ENCODE measurements at regions not wholly inside any gene's neighbourhood (a gene's known extent, or its start where the extent isn't known, plus 50 kb on each side); places are given as distances from the start of the nearest gene placed in this dataset.
"Not testable (repeated sequence)": the region's sequence is repeated elsewhere in the genome, so short reads cannot be mapped to it uniquely, and the experiment has no call there.

DNA sequence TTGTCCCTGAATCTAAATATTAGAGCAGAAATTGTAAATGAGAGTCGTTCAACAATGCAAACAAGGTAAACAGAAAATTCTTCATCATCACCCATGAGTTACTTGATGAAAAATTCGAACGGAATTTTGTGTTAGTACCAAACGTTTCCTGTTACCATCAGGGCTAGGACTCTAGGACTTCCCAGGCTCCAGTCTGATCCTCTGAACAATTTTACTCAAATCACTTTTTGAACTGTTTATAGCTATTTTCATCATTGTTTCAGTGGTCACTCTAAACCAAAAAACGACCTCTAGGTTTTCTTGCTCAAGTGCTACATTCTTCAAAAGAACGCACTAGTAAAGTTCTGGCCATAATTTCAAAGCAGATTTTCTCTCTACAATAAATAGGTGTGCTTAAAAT lies 273.3 kb downstream of the MREG start:
- no peak for DNase-seq

DNA sequence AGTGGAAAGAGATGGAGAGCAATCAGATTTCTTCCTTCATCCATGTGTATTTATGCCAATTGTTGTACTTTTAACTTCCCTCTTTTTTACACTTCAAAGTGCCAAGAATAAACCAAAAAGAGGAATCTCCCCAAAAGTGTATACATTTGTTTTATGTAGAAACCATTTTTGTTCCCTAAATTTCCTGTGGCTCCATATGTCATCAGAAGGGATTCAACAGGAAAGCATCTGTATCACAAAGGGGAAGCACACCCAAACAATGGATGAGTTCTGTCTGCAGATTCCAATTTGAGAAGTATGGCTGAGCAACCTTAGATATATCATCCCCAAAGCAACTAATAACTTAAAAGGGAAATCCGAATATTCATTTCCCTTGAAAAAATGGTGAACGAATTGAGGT lies 275.0 kb downstream of the MREG start:
- DNase-seq = no peak

DNA sequence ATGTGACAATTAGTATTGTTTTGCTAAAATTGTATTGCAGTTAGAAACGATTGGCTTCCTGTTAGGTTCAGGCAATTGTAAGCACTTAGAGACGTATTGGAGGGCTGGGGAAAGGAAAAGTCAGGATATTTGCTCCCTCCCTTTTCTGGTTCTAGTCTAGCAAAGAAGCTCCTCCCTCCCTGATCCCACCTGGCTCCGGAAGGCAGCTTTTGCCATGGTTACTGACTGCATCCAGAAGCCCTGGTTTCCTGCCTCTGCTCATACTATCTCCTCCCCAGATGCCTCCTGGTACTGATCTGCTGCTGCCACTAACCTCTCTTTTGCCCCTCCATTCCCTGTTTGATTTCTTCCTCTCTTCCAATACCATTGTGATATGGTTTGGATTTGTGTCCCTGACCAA lies 275.9 kb downstream of the MREG start:
- DNase-seq = no peak

DNA sequence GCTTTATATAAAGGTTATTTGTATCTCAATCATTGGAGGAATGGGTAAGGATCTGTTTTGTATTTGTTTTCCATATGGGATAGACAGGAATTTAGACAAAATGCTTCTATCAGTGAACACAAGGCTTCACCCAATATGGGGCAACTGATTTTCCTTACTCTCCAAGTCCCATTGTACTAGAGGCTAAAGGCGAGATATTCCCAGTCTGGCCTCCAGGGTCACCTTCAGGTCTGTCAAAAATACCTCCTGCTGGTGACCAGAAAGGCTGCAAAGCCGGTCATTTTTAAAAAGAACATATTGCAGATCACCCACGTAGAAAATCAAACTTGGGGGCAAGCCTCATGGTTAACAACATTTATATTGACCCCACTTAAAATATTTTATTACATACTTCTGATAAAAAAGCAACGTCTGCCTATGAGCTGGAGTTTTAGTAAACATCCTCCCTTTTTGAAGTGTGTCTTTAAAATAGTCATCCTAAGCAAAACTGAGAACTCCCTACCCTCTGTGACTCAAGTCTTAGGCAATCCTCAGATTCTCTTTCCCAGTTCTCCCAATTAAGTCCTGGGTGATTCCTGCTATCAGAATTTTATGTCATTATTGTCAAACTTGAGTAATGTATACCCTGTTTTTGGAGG lies 276.6 kb downstream of the MREG start:
- no peak for DNase-seq

DNA sequence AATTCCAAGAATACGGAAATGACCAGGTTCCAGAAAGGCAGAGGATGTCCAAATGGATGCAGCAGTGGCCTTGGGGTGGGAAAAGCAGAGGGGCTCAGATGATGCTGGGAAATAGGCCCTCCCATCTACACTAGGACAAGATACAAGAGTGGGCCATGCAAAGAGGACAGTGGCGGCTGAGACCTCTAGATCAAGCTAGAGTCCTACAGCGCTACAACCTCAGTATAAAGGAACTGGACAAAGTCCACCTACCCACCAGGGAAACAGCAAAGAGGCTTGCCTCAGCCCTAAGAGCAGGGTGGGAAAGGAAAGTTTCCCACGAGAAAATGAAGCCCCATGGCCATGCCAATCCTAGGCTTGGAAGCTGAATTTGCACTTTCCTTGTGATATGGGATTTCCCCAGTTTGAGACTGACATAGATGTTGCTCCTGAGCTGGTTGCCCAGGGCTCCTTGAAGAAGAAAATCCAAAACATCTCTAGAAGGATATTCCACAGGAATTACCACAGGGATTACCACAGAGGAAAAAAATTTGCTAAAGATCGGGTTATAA lies 282.2 kb downstream of the MREG start:
- no peak for DNase-seq

DNA sequence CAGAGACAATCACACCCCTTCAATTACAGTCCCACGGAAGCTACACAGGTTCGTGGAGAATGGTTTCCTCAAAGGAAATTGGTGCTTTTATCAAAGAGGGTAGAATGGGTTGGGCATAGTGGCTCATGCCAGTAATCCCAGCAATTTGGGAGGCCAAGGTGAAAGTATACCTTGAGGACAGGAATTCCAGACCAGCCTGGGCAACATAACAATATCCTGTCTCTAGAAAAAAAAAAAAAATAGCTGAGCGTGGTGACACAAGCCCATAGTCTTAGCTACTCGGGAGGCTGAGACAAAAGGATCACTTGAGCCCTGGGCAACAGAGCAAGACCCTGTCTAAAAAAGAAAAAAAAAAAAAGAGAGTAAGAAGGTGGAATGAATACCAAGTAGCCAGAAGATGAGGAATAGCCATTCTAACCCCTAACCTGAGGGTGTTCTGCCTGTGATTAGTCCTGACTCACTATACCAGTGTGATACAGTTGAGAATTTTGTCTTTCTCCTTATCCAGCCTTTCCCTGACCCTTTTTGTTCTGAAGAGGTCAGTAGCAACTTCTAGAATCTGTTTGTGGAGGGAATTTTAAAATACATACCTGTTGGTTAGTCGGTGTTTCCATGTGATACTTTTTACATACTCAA lies 283.2 kb downstream of the MREG start:
- no peak for DNase-seq

DNA sequence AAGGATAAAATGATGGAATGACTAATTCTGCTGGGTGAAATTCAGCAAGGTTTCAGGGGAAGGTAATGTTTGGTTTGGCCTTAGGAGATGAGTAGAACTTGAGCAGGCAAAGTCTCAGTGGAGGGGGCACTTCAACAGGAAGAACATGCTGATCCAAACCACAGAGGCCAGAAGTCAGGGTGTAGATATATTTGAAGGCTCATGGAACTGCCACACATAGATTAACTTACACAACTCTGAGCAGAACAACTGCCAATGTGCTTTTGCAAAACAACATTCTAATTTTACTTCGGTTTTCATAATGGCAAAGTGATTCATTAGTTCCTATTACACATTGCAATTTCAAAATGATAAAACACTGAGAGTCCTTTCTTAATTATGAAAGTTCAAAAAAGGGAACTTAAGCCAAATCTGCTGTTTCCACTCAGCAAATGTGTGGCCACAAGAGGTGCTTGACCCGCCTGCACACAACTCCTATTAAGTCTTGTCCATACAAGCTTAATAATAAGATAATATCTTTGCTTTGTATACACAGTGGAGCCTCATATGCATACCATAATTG lies 284.8 kb downstream of the MREG start:
- no peak for DNase-seq

DNA sequence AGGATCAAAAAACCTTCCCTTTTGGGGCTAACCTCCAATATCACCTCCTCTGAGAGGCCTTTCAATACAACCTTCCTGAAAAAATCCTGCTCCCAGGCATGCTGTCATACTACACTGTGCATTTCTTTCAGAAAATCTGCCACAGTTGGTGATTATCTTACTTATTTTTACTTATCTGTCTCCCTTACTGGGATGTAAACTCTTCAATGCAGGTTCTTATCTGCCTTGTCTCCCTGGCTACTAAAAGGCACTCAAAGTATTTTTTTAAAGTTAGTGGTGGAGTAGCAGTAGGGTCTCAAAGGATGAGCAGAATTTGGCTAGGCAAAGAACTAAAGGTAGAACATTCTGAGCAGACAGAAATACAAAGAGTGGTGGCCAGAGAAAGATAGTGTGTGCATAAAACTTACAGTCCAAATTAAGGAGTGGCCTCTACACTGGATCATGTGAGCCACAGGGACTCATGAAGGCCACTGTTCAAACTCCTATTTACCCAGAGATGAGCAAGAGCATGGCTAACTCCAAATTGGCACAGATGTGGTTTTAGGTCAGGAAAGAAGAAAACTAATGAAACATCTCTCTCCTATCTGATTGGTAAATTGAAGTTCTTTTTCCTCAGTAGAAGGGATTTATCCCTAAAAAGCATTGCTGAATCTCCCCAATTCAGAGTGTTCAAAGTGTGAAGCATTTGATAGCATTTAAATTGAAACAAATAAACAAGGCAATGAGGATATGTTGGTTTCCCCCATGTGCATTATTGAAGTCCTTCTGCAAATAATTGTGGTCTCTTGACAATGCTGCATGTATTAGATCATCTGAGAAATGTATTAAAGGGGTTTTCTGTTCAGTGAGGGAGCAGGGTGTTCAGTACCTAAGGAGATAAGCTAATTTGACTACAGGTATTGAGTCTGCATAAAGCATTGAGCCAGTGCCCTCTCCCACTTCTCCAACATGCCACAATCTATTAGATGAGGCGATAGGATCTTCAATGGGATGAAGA lies 285.5 kb downstream of the MREG start:
- DNase-seq = no peak

DNA sequence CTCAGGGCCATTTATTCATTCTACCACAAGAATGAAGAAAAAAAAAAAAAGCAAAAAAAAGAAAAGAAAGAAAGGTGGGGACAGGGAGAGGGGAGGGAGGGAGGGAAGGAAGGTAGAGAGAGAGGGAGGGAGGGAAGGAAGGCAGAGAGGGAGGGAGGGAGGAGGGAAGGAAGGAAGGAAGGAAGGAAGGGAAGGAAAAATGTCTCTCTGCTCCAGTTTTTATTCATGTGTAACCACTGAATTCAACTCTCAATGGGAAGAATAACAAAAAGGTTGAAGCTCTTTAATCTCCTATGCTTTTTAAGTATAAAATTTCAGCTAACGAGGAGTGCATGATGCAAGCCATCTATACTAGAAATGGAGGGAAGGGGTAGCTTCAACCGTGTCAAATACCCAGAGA lies 287.3 kb downstream of the MREG start:
- DNase-seq = no peak

DNA sequence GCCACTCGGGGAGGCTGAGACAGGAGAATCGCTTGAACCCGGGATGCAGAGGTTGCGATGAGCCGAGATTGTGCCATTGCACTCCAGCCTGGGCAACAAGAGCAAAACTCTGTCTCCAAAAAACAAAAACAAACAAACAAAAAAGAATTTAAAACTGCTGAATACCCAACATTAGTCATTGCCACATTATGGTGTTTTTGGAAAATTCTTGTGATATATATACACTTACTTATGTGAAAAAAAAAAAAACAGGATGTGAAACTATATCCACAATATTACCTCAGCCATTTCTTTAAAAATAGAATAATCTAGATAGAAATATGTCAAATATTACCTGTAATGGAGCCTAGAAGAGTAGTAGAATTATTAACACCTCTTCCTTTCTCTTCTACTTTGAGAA lies 288.3 kb upstream of the FN1 start:
- no peak for DNase-seq

DNA sequence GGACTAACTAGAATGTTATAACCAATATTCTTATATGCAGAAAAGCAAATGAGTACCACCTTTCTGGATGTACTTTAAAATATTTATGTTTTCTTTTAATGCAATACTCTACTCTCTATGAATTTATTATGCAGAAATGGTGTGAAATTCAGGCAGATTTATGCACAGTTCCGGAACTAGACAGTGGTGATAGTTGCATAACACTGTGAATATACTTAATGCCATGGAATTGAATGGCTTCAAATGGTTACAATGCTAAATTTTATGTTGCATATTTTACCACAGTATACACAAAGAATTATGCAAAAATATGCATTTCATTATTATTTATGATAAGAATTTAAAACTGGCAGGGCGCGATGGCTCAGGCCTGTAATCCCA lies 287.8 kb upstream of the FN1 start:
- DNase-seq = no peak

DNA sequence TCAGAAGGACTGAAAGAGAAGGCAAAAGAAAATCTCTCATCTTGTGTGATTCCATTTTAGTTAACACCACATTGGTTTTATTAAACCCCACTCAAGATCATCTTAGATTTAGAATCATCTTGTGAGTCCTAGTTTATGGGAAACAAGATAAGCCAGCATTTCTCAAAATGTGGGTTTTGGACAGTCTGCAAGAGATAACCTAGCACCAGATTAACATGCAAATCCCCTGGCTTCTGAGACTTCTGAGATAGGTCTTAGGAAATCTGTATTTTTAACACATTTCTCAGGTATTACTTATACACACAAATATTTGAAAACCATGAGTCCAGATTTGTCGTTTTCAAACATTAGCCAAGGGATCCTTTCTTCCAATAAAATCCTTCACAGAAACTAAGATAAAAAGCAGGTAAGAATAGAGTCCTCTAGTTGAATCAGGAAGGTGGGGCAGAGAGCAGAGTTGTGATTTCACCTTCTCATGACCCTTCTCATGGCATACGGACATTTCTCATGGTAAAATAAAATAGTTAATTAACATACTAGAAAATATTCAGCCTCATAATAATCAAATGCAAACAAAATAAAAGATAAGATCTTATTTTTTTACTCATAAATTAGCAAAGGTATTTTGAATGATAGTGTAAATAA lies 287.2 kb upstream of the FN1 start:
- no peak for DNase-seq

DNA sequence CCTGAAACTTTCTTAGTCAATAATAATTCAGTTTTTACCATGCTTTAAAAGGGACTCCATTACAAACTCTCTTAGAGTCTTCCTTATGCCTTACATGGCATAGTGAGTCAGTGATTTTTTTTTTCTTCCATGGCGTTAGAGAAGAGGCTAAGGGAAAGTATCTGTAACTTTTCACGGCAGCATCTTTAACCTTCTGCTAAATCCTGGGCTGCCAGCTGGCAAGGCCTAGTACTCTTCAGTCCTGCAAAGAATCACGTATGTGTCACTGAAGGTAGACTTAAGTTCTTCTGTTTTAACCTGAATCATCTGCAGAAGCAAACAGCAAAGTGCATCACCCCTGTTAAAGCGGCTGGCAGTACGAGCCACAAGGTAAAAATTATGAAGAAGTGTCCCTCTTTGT lies 286.3 kb upstream of the FN1 start:
- DNase-seq = no peak

DNA sequence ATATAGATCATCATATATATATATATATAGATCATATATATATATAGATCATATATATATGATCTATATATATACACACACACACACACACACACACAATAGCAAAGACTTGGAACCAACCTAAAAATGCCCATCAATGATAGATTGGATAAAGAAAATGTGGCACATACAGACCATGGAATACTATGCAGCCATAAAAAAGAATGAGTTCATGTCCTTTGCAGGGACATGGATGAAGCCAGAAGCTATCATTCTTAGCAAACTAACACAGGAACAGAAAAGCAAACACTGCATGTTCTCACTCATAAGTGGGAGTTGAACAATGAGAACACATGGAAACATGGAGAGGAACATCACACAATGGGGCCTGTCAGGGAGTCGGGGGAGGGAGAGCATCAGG lies 285.6 kb upstream of the FN1 start:
- DNase-seq = not testable (repeated sequence)

DNA sequence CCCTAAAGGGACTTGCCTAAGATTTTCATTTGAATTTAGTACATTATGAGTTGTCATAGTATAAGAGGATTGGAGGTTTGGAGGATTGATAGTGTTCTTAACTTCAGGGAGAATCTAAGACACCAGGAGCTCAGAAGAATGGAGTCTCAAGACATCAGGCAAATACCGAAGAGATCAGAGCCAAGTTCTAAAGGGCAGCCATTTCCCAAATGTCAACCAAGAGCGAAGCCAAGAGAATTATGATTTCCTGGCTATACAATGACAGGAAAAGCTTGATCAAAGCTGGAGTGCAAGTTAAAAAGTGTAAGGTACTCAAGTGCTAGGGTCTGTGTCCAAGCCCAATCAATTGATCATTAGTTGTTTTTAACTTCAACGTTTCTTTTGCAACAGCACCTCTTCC lies 283.0 kb upstream of the FN1 start:
- no peak for DNase-seq

DNA sequence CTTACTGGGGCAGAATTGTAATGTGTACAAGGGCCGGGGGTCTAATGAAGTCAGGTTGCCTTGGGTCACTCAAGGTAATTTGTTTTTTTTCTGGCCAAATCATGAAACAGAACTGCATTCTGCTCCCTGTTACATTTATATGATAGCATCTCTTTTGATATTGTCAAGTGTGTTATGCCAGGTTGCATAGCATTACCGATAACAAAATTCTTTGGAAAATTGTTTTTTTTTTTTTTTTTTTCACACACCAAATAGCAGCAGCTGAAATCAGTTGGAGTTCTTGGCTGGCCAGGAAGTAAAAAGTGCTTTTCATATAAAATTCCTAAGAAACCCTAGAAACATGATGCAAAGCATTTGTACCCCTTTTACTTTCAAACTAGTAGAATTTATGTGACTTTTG lies 282.6 kb upstream of the FN1 start:
- DNase-seq = no peak

DNA sequence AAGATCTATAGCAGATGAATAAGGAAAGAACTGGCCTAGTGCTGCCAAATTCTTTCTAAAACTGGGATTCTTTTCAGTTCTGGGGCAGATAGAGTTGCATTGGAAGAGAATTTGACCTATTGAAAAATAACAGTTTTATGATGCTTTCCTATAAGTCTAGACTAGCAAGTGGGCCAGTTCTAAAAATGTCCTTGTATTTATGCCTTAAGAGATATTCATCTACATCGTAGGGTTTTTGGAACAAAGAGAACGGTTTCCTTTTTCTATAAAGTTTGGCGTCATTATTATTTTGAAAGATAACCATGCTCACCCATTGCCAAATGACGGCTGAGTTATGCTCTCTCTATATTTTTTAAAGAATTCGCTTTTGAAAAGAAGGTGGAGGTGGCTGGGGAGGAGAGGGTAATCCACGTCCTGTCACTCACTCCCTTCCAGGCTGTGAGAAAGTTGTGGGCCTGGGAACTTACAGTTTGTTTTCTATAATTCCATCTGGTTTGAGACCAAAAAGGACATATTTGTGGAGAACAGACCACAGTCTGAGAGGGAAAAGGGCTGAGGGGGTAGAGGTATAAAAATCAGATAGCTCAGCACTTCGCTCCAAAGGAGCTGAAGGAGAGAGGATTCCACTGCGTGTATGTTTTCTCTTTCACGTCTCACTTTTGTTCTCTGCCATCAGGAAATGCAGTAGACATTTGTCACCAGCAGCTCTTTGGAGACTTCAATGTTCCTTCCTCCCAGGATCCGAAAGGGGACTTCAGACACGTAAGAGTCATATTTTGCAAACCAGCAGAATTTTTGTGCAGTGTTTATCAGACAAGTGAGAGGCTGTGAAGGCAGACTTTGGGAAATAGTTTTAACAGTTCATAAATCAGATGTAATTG lies 281.9 kb upstream of the FN1 start:
- no peak for DNase-seq

DNA sequence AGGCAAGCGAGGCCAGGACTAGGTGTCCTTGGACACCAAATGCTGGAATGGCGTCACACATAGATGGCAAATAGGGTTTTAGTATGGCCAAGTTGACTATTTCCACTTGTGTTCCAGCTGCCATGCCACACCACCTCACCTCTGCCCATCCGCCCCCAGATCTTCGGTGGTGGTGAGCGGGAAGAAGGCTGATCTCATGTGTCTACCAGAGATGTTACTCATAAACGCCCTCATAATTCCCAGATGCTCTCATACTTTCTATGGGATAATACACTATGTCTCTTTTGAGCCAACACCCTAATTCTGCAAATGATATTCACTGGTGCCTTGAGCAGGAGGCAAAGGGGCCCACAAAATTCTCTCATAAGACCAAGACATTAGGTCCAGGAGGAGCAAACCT lies 281.1 kb upstream of the FN1 start:
- DNase-seq = no peak

DNA sequence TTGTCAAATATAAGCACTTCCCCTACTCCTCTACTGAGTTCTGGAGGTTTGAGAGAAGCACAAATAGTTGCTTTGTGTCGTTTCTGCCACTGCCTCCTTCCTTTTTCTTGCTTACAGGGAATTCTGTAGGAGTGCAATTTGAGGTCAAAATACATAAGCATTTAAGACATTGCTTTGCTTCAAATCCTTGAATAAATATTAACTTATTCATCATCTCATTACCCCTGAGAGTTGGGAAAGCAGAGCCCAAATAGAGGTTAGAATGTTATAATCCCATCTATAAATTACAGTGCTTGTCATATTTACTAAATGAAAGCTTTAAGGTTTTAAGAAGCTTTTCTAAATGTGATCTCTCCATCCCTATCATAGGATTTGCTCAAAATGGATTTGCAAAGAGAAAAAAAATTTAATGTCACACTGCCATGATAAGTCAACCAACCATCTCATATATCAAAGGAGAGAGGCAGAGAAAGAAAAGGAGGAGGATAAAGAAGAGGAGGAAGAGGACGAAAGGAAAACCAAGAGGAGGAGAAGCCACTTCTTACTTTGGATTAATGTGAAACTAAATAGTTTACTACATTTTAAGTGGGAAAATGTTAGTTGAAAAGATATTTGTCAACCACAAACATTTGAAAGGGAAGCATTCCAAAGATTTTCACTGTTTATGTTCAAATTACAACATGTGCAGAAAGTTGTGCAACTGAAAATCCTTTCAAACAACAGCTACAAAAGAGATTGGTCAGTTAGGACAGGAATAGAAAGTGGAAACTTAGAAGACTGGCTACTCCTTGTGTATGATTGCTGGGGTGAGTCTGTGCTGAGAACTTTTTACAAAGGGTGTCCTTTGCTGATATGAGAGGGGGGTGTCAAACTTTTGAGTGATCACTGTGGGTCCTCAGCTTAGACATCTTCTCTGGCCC lies 277.3 kb upstream of the FN1 start:
- DNase-seq = no peak

DNA sequence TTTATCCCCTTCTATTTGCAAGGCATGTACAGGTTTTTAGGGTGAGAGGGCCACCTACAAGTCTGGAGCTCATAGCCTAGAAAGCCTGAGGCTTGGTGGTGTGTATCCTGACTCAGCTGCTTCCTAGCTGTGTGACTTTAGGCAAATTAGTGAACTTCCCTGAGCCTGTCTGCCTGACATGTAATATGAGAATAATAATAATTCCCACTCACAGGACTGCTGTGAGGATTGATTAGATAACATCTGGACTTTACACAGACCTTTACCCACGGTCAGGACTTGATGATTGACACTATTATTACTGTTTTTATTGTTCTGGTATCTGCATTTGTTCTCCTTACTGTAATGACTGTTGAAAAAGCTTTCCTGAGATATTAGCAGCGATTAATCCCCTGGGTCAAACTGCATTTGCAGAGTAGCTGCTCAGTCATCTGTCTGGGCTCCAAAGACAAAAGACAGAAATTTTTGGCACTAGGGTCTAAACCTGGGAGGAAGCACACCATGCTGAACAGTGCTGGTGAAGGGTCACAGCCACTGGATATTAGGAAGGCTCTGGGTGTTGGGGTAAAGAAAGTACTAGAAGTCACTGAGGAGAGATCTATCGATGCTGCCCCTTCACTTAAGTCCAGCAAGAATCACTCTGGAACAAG lies 276.5 kb upstream of the FN1 start:
- DNase-seq = no peak
